ENCODE measurements at regions not wholly inside any gene's neighbourhood (a gene's known extent, or its start where the extent isn't known, plus 50 kb on each side); places are given as distances from the start of the nearest gene placed in this dataset.

DNA sequence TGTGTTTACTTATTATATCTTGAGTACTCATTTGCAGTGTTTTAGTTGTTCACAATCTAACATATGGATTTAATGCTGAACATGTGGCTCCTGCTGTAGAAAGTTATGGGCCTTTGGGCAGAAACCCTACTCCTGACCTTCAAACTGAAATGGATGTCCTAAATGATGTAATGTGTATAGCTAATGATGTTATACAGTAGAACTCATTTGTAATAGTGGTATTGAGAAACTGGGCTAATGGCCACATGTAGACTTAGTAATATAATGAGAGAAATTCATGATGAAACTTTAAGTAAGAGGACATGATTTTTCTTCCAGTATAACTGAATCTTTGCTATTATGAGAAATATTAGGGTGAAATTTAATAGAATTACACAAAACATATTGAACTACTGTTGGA is 121.3 kb upstream of the PTPRK start:
- TF ChIP-seq, protein P1, sequence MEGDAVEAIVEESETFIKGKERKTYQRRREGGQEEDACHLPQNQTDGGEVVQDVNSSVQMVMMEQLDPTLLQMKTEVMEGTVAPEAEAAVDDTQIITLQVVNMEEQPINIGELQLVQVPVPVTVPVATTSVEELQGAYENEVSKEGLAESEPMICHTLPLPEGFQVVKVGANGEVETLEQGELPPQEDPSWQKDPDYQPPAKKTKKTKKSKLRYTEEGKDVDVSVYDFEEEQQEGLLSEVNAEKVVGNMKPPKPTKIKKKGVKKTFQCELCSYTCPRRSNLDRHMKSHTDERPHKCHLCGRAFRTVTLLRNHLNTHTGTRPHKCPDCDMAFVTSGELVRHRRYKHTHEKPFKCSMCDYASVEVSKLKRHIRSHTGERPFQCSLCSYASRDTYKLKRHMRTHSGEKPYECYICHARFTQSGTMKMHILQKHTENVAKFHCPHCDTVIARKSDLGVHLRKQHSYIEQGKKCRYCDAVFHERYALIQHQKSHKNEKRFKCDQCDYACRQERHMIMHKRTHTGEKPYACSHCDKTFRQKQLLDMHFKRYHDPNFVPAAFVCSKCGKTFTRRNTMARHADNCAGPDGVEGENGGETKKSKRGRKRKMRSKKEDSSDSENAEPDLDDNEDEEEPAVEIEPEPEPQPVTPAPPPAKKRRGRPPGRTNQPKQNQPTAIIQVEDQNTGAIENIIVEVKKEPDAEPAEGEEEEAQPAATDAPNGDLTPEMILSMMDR (IDR thresholded peaks at IDR 0.05; ENCODE audit: insufficient read depth, low read depth, low read length): no peak
- peak; percentile 42 for DNase-seq (ENCODE audit: low read depth)
- no peak overlapping the region for H3K4me3 ChIP-seq (ENCODE audit: low read depth, low read length)

DNA sequence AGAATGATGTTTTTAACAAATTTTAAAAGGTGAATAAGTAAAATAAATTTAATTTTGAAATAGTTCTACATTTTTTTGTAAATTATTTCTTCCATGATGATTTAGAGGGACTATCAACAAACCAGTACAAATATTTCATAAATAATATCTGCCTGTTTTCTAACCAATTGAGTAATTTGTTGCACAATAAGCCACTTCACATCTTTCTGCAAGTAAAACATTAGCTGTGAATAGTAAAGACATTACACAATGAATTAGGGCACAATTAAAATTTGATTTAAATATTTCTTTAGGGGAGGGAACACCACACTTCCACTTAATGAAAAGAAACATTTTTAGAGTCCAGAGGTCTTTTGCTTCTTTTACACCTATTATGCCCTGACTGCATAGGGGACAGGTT is 118.4 kb upstream of the PTPRK start:
- TF ChIP-seq, protein P1 (IDR thresholded peaks at IDR 0.05; ENCODE audit: insufficient read depth, low read depth, low read length): no peak
- no peak for DNase-seq (ENCODE audit: low read depth)

DNA sequence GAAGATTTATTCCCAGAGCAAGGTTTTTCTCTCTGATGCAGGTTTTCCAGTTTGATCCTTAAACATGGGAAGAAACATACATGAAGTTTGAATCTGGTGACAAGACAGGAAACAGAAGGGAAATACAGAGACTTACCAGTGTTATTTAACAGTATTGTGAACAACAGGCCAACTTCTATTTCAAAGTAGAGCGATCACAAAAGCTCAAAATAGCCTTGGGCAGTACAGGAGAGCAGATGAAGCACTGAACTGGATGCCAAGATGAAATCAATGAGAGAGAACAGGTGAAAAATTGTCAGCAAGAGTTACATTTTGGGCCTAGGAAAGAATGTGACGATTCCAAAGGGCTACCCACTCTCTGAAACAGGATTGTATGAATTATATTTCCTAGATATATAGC is 114.8 kb upstream of the PTPRK start:
- no peak for DNase-seq (ENCODE audit: low read depth)
- TF ChIP-seq, protein P1 (IDR thresholded peaks at IDR 0.05; ENCODE audit: insufficient read depth, low read depth, low read length): no peak
- H3K4me3 ChIP-seq (ENCODE audit: low read depth, low read length): no peak overlapping the region

More for the DNA sequence above, 118.4 kb upstream of the PTPRK start:
- H3K4me3 ChIP-seq (ENCODE audit: low read depth, low read length): no peak overlapping the region

DNA sequence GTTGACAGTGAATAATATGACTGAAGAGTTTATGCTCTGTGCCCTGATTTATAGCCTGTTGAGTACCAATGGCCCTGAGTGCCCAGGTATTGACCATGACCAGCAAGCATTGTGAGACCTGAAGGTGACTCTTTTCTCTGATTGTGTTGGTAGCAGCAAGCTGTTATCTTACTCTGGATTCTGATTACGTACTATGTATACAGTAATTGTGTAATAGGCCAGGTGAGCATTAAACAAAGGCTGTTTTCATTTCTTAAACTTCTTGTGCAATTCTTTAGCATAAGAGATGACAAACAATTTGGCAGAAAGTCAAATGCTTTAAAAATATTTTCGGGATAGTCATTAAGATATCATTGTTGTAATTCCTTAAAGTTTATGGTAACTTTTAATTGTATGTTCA is 111.7 kb upstream of the PTPRK start:
- TF ChIP-seq, protein P1 (IDR thresholded peaks at IDR 0.05; ENCODE audit: insufficient read depth, low read depth, low read length): no peak
- DNase-seq (ENCODE audit: low read depth): no peak
- H3K4me3 ChIP-seq (ENCODE audit: low read depth, low read length): no peak overlapping the region

DNA sequence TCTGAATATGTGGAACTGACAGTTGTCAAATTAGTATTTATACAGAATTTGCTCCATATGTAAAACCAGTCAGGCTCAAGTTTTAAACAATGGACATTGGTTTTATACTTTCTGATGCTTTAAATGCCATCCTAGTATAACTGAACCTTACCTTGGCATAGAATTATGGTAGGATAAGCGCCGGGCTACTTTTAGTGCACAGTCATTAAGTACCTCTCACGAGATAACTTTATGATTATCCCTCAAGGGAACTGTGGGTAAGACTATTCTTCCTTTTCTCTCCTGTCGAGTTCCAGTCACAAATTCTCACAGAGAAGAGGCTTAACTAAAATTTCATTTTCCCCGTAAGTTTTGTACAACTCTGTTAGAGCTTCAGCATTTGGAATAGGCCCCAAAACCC is 110.6 kb upstream of the PTPRK start:
- no peak for DNase-seq (ENCODE audit: low read depth)
- TF ChIP-seq, protein P1 (IDR thresholded peaks at IDR 0.05; ENCODE audit: insufficient read depth, low read depth, low read length): no peak
- no peak overlapping the region for H3K4me3 ChIP-seq (ENCODE audit: low read depth, low read length)

DNA sequence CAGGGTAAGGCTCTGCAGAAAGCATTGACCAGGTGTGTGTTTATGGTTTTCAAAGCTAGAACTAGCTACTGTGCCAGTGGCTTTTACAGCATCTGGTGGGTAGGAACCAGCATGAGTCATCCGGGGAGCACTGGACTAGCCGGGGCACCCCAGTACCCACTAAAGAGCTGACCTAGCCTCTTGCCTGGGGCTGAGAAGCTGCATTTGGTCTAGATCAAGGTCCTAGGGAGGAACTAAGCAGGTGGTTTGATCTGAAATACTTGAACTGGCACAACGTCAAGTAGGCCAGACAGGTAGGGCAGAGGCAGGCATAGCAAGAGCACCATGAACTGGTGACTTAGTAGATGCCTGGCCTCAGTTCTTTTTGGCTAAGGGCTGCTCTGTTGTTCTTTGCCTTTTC is 109.8 kb upstream of the PTPRK start:
- TF ChIP-seq, protein P1 (IDR thresholded peaks at IDR 0.05; ENCODE audit: insufficient read depth, low read depth, low read length): no peak
- DNase-seq (ENCODE audit: low read depth): no peak
- no peak overlapping the region for H3K4me3 ChIP-seq (ENCODE audit: low read depth, low read length)

DNA sequence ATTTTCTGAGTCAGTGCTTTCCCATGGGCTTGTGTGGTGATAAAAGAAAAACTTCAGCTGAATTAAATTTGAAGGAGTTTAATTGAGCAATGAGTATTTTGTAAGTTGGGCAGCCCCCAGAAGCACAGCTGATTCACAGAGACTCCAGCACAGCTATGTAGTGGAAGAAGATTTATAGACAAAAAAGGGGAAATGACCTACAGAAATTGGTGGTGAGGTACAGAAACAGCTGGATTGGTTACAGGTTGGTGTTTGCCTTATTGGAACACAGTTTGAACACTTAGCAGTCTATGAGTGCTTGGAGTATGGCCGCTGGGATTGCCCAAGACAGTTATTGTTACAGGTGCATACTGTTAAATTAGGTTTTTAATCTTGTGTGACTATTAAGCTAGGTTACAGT is 96.9 kb upstream of the PTPRK start:
- TF ChIP-seq, protein P1 (IDR thresholded peaks at IDR 0.05; ENCODE audit: insufficient read depth, low read depth, low read length): no peak
- DNase-seq (ENCODE audit: low read depth): no peak
- H3K4me3 ChIP-seq (ENCODE audit: low read depth, low read length): no peak overlapping the region
